ENCODE measurements at regions not wholly inside any gene's neighbourhood (a gene's known extent, or its start where the extent isn't known, plus 50 kb on each side); places are given as distances from the start of the nearest gene placed in this dataset.

- TF ChIP-seq CTCF (conservative IDR thresholded peaks at IDR 0.05; ENCODE audit: low read depth, low read length) (no peak), EZH2 (IDR thresholded peaks at IDR 0.05; ENCODE audit: borderline replicate concordance, low read depth, low read length, poor library complexity, severe bottlenecking) (no peak)
Observed at GRCh38 chr3:150248116-150248887, 159.8 kb upstream of the TSC22D2 start.
